ENCODE measurements at regions not wholly inside any gene's neighbourhood (a gene's known extent, or its start where the extent isn't known, plus 50 kb on each side); places are given as distances from the start of the nearest gene placed in this dataset.

- TF ChIP-seq, protein P1, sequence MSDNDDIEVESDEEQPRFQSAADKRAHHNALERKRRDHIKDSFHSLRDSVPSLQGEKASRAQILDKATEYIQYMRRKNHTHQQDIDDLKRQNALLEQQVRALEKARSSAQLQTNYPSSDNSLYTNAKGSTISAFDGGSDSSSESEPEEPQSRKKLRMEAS (IDR thresholded peaks at IDR 0.05), result no peak
- TF ChIP-seq, protein P2, sequence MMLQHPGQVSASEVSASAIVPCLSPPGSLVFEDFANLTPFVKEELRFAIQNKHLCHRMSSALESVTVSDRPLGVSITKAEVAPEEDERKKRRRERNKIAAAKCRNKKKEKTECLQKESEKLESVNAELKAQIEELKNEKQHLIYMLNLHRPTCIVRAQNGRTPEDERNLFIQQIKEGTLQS (IDR thresholded peaks at IDR 0.05), result no peak
- TF ChIP-seq FOXA2 (IDR thresholded peaks at IDR 0.05), result no peak
- no peak for TF ChIP-seq SP1 (IDR thresholded peaks at IDR 0.05)
Measured at GRCh38 chr5:167311340-167311739, 980.1 kb upstream of the WWC1 start (continued).

DNA sequence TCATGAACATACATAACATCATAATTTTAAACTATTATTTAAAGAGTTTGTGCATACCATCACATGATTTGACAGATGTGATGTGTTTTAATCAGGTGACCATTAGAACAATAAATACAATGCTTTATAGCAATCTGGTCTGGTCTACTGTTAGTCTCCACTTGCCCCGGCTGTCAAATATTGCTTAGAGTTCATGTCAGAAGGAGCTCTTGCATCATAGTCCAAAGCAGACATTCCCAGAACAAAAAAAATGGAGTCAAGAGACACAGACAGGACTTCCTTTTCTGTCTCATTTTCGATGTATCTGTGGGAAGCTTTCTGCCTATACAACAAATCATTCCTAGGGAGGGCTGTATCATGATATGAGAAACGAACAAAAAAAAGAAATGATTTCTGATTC is 979.2 kb upstream of the WWC1 start:
- Histone ChIP-seq H3K27ac (ENCODE audit: low read depth in 1 of 2, low read length in 2 of 2) (no peak overlapping the region), H3K4me3 (ENCODE audit: low read depth in 1 of 3, low read length in 3 of 3) (no peak overlapping the region), H3K27me3 (ENCODE audit: control insufficient read depth in 4 of 4, insufficient read depth in 4 of 4, low read length in 3 of 4) (peaks cover 0 to 2% (median 0%) of the 10 kb centered on the region in 4 donors), H3K9me3 (ENCODE audit: control insufficient read depth in 4 of 4, low read length in 3 of 4) (peaks cover 0 to 2% (median 0%) of the 10 kb centered on the region in 4 donors), H3K36me3 (ENCODE audit: control insufficient read depth in 4 of 4, insufficient read depth in 3 of 4, low read depth in 1 of 4, low read length in 3 of 4) (no peaks in the 10 kb centered on the region), H3K4me1 (ENCODE audit: control insufficient read depth in 4 of 4, insufficient read depth in 4 of 4, low read length in 3 of 4) (no peaks in the 10 kb centered on the region), H3K9ac (ENCODE audit: low read depth in 1 of 2, low read length in 2 of 2) (no peak overlapping the region)
- no peak for DNase-seq (ENCODE audit: low spot score)
- WGBS, result 55% methylated on average over 3 of the region's 3 CpGs
- TF ChIP-seq EGR1 (IDR thresholded peaks at IDR 0.05; ENCODE audit: low read depth in 2 of 2) (no peak), HNF4A (conservative IDR thresholded peaks at IDR 0.05) (peak in 1 of 2 donors; percentile 21)
- TF ChIP-seq, protein P1 (IDR thresholded peaks at IDR 0.05), result no peak

GRCh38 chr5:167315762-167316161 is 975.7 kb upstream of the WWC1 start:
- no peak overlapping the region for H3K4me3 ChIP-seq (ENCODE audit: low read depth in 1 of 3, low read length in 3 of 3)
- H3K36me3 ChIP-seq (ENCODE audit: control insufficient read depth in 4 of 4, insufficient read depth in 3 of 4, low read depth in 1 of 4, low read length in 3 of 4), result no peaks in the 10 kb centered on the region
- DNase-seq (ENCODE audit: low spot score), result no peak
- no peak overlapping the region for H3K9ac ChIP-seq (ENCODE audit: low read depth in 1 of 2, low read length in 2 of 2)
- WGBS, result 39% methylated on average over 2 of the region's 2 CpGs
- H3K27me3 ChIP-seq (ENCODE audit: control insufficient read depth in 4 of 4, insufficient read depth in 4 of 4, low read length in 3 of 4), result no peaks in the 10 kb centered on the region
- no peak overlapping the region for H3K27ac ChIP-seq (ENCODE audit: low read depth in 1 of 2, low read length in 2 of 2)
- H3K4me1 ChIP-seq (ENCODE audit: control insufficient read depth in 4 of 4, insufficient read depth in 4 of 4, low read length in 3 of 4), result no peaks in the 10 kb centered on the region
- TF ChIP-seq SP1 (IDR thresholded peaks at IDR 0.05), result peak; percentile 8
- no peak for TF ChIP-seq NR2F2 (IDR thresholded peaks at IDR 0.05)
- TF ChIP-seq HNF4A (conservative IDR thresholded peaks at IDR 0.05), result peak; percentile 5 to 82
- H3K9me3 ChIP-seq (ENCODE audit: control insufficient read depth in 4 of 4, low read length in 3 of 4), result no peaks in the 10 kb centered on the region

DNA sequence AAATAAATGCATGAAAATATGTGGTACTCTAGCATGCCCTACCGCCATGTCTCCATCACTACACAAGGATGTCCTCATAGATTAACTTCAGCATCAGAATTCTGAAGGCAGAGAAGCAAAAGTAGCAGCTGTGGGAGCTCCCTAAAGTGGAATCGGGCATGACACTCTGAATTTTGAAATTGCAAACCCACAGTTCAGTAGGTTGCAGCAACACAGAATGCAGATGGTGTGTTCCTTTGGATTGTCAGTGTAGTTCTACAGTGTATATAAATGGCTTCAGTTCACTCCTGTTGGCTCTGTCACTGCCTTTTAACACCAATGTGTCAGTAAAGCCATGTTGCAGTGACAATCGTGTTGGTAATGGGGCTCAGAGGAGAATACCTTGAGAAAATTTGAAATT is 973.6 kb upstream of the WWC1 start:
- H3K4me3 ChIP-seq (ENCODE audit: low read depth in 1 of 3, low read length in 3 of 3), result no peak overlapping the region
- no peak overlapping the region for H3K27ac ChIP-seq (ENCODE audit: low read depth in 1 of 2, low read length in 2 of 2)
- no peak for DNase-seq (ENCODE audit: low spot score)
- no peaks in the 10 kb centered on the region for H3K9me3 ChIP-seq (ENCODE audit: control insufficient read depth in 4 of 4, low read length in 3 of 4)
- TF ChIP-seq EGR1 (IDR thresholded peaks at IDR 0.05; ENCODE audit: low read depth in 2 of 2) (no peak), TAF1 (conservative IDR thresholded peaks at IDR 0.05) (no peak), CTCF (IDR thresholded peaks at IDR 0.05; ENCODE audit: low read depth, low read length, missing input control) (no peak)
- TF ChIP-seq, protein P1 (IDR thresholded peaks at IDR 0.05), result no peak
- H3K4me1 ChIP-seq (ENCODE audit: control insufficient read depth in 4 of 4, insufficient read depth in 4 of 4, low read length in 3 of 4), result no peaks in the 10 kb centered on the region
- WGBS, result 86% methylated on average over 3 of the region's 3 CpGs
- H3K9ac ChIP-seq (ENCODE audit: low read depth in 1 of 2, low read length in 2 of 2), result no peak overlapping the region
- no peaks in the 10 kb centered on the region for H3K27me3 ChIP-seq (ENCODE audit: control insufficient read depth in 4 of 4, insufficient read depth in 4 of 4, low read length in 3 of 4)
- H3K36me3 ChIP-seq (ENCODE audit: control insufficient read depth in 4 of 4, insufficient read depth in 3 of 4, low read depth in 1 of 4, low read length in 3 of 4), result no peaks in the 10 kb centered on the region

Data from liver (tissue), 8 donors.